ENCODE measurements at regions not wholly inside any gene's neighbourhood (a gene's known extent, or its start where the extent isn't known, plus 50 kb on each side); places are given as distances from the start of the nearest gene placed in this dataset.

GRCh38 chr2:176598351-176598750 is 329.1 kb downstream of the MTX2 start:
- TF ChIP-seq POLR2A (IDR thresholded peaks at IDR 0.05; ENCODE audit: low read depth, low read length) (no peak), POLR2AphosphoS5 (IDR thresholded peaks at IDR 0.05; ENCODE audit: low read depth, low read length) (no peak), TAF1 (IDR thresholded peaks at IDR 0.05; ENCODE audit: low read depth, low read length) (no peak), SPI1 (IDR thresholded peaks at IDR 0.05; ENCODE audit: low read depth, low read length) (no peak)

Data from GM12891 (cell line).